AG04449 (cell line): ENCODE measurements at regions not wholly inside any gene's neighbourhood (a gene's known extent, or its start where the extent isn't known, plus 50 kb on each side); places are given as distances from the start of the nearest gene placed in this dataset.

ENCODE experiments used
- CTCF ChIA-PET: fragments of 350-600 bp; formaldehyde crosslinking; extraction: SDS; loops from one replicate; lab custom pipeline; 2021; ENCODE audit warnings: antibody characterized with exemption; lab: Yijun Ruan, JAX
- POLR2A ChIA-PET: fragments of 400-600, 350-600 bp; formaldehyde crosslinking; extraction: SDS; loops from one replicate; lab custom pipeline; 2020; ENCODE audit warnings: antibody characterized with exemption, inconsistent platforms; lab: Yijun Ruan, JAX
- DNase-seq: peaks from one replicate; pipeline ENCODE4 v3.0.0-alpha.2; 2010; ENCODE audit warnings: low read depth, low spot score
- H3K4me3 ChIP-seq: 2 replicates; pipeline ENCODE4 v1.5.1; 2011; ENCODE audit warnings: low read depth, mild to moderate bottlenecking, control low read depth, low read length
- CTCF ChIP-seq: IDR thresholded peaks from one replicate; pipeline ENCODE4 v1.5.1; 2011; ENCODE audit warnings: mild to moderate bottlenecking, moderate library complexity, low read length, control low read depth, inconsistent platforms; ENCODE audit not compliant: insufficient read depth; ENCODE audit errors: missing control alignments

- no peak overlapping the region for H3K4me3 ChIP-seq
- ChIA-PET POLR2A (interaction anchor here (0.6 kb wide), 1 partner anchor 15 kb away, joined by 4 read pairs; no protein-coding TSS in a partner anchor), CTCF (interaction anchor here (1.2 kb wide), 1 partner anchor 76 kb away, joined by 3 read pairs; no protein-coding TSS in a partner anchor)
- TF ChIP-seq CTCF, result no peak
- DNase-seq, result no peak
Observed at GRCh38 chr5:68362331-68362730, 146.8 kb downstream of the PIK3R1 start.

- POLR2A ChIA-PET, result no interaction called here
- H3K4me3 ChIP-seq, result no peak overlapping the region
- TF ChIP-seq CTCF, result no peak
- no peak for DNase-seq
- CTCF ChIA-PET, result no interaction called here
Observed at GRCh38 chr5:68365889-68366288, 150.3 kb downstream of the PIK3R1 start.

GRCh38 chr5:68367287-68367686 is 151.7 kb downstream of the PIK3R1 start:
- TF ChIP-seq CTCF, result no peak
- DNase-seq, result no peak
- CTCF ChIA-PET, result no interaction called here
- POLR2A ChIA-PET, result interaction anchor here (0.9 kb wide), 1 partner anchor 9 kb away, joined by 3 read pairs; no protein-coding TSS in a partner anchor
- no peak overlapping the region for H3K4me3 ChIP-seq

- TF ChIP-seq CTCF, result no peak
- H3K4me3 ChIP-seq, result no peak overlapping the region
- ChIA-PET CTCF (no interaction called here), POLR2A (no interaction called here)
- no peak for DNase-seq
Observed at GRCh38 chr5:68367717-68368116, 152.2 kb downstream of the PIK3R1 start.

- ChIA-PET POLR2A (no interaction called here), CTCF (no interaction called here)
- TF ChIP-seq CTCF, result no peak
- no peak overlapping the region for H3K4me3 ChIP-seq
- no peak for DNase-seq
Observed at GRCh38 chr5:68368311-68369022, 152.9 kb downstream of the PIK3R1 start.

GRCh38 chr5:68369023-68369359 is 153.4 kb downstream of the PIK3R1 start:
- ChIA-PET POLR2A (no interaction called here), CTCF (no interaction called here)
- no peak for TF ChIP-seq CTCF
- no peak overlapping the region for H3K4me3 ChIP-seq
- no peak for DNase-seq
